DND-41 (cell line): ENCODE measurements at regions not wholly inside any gene's neighbourhood (a gene's known extent, or its start where the extent isn't known, plus 50 kb on each side); places are given as distances from the start of the nearest gene placed in this dataset.

Experiments
- EZH2 ChIP-seq: IDR thresholded peaks from 3 replicates; pipeline ENCODE4 v1.6.1; 2012; ENCODE audit warnings: borderline replicate concordance, low read depth, mild to moderate bottlenecking, moderate library complexity, low read length, inconsistent platforms; ENCODE audit not compliant: severe bottlenecking
- TF ChIP-seq, protein P1 (sequence below): IDR thresholded peaks from 2 replicates; pipeline ENCODE4 v1.5.1; 2012; ENCODE audit warnings: borderline replicate concordance, low read length, moderate library complexity, mild to moderate bottlenecking; ENCODE audit not compliant: poor library complexity, severe bottlenecking; ENCODE audit errors: extremely low read depth

GRCh38 chr12:107306141-107306659, 212.9 kb upstream of the CRY1 start:
- TF ChIP-seq, protein P1, sequence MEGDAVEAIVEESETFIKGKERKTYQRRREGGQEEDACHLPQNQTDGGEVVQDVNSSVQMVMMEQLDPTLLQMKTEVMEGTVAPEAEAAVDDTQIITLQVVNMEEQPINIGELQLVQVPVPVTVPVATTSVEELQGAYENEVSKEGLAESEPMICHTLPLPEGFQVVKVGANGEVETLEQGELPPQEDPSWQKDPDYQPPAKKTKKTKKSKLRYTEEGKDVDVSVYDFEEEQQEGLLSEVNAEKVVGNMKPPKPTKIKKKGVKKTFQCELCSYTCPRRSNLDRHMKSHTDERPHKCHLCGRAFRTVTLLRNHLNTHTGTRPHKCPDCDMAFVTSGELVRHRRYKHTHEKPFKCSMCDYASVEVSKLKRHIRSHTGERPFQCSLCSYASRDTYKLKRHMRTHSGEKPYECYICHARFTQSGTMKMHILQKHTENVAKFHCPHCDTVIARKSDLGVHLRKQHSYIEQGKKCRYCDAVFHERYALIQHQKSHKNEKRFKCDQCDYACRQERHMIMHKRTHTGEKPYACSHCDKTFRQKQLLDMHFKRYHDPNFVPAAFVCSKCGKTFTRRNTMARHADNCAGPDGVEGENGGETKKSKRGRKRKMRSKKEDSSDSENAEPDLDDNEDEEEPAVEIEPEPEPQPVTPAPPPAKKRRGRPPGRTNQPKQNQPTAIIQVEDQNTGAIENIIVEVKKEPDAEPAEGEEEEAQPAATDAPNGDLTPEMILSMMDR, result no peak
- no peak for TF ChIP-seq EZH2
